BJ (cell line): ENCODE measurements at regions not wholly inside any gene's neighbourhood (a gene's known extent, or its start where the extent isn't known, plus 50 kb on each side); places are given as distances from the start of the nearest gene placed in this dataset.

ENCODE experiments used
- CTCF ChIA-PET: fragments of 350-600 bp; formaldehyde crosslinking; extraction: SDS; loops from one replicate; lab custom pipeline; 2021; ENCODE audit warnings: antibody characterized with exemption, inconsistent platforms; lab: Yijun Ruan, JAX
- POLR2A ChIA-PET: fragments of 300-600 bp; sonication (Branson Sonifier 250); formaldehyde crosslinking; extraction: SDS; loops from one replicate; lab custom pipeline; 2021; ENCODE audit warnings: antibody characterized with exemption; lab: Charles Lee
- DNase-seq: peaks from one replicate; pipeline ENCODE4 v3.0.0-alpha.2; 2011; ENCODE audit warnings: low read depth
- H3K27me3 ChIP-seq: 2 replicates; pipeline ENCODE4 v1.6.0; 2011; ENCODE audit warnings: low read length; ENCODE audit not compliant: control insufficient read depth, insufficient read depth
- H3K36me3 ChIP-seq: 2 replicates; pipeline ENCODE4 v1.5.1; 2011; ENCODE audit warnings: low read length; ENCODE audit not compliant: control insufficient read depth, insufficient read depth
- H3K4me3 ChIP-seq: 2 replicates; pipeline ENCODE4 v1.5.1; 2011; ENCODE audit warnings: low read depth, mild to moderate bottlenecking, control low read depth, low read length
- TF ChIP-seq, protein P1 (sequence below): IDR thresholded peaks from 2 replicates; pipeline ENCODE4 v1.5.1; 2011; ENCODE audit warnings: low read depth, mild to moderate bottlenecking, control low read depth, inconsistent platforms, low read length, moderate library complexity; ENCODE audit not compliant: insufficient read depth

DNA sequence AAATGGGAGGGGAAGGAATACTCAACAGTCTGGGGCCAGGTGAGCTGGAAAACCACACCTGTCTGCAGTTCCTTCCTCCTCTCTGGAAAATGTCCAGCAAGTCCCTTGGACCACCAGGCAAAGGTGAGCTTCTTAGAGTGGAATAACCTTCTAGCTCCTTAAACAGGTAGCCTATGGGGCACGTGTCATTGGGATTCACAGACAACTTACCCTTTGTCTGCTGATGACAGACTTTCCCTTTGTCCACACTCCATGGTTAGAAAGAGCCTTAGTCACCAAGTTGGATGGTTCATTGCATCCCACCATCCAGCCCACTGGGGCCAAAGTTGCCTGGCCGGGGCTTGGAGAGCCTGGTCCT is 98.0 kb upstream of the ITGA6 start:
- ChIA-PET CTCF (interaction anchor here (1.0 kb wide), 1 partner anchor 132 kb away, joined by 4 read pairs; no protein-coding TSS in a partner anchor), POLR2A (no interaction called here)
- no peak for DNase-seq
- Histone ChIP-seq H3K4me3 (no peak overlapping the region), H3K27me3 (no peaks in the 10 kb centered on the region), H3K36me3 (no peaks in the 10 kb centered on the region)
- TF ChIP-seq, protein P1, sequence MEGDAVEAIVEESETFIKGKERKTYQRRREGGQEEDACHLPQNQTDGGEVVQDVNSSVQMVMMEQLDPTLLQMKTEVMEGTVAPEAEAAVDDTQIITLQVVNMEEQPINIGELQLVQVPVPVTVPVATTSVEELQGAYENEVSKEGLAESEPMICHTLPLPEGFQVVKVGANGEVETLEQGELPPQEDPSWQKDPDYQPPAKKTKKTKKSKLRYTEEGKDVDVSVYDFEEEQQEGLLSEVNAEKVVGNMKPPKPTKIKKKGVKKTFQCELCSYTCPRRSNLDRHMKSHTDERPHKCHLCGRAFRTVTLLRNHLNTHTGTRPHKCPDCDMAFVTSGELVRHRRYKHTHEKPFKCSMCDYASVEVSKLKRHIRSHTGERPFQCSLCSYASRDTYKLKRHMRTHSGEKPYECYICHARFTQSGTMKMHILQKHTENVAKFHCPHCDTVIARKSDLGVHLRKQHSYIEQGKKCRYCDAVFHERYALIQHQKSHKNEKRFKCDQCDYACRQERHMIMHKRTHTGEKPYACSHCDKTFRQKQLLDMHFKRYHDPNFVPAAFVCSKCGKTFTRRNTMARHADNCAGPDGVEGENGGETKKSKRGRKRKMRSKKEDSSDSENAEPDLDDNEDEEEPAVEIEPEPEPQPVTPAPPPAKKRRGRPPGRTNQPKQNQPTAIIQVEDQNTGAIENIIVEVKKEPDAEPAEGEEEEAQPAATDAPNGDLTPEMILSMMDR, result no peak

DNA sequence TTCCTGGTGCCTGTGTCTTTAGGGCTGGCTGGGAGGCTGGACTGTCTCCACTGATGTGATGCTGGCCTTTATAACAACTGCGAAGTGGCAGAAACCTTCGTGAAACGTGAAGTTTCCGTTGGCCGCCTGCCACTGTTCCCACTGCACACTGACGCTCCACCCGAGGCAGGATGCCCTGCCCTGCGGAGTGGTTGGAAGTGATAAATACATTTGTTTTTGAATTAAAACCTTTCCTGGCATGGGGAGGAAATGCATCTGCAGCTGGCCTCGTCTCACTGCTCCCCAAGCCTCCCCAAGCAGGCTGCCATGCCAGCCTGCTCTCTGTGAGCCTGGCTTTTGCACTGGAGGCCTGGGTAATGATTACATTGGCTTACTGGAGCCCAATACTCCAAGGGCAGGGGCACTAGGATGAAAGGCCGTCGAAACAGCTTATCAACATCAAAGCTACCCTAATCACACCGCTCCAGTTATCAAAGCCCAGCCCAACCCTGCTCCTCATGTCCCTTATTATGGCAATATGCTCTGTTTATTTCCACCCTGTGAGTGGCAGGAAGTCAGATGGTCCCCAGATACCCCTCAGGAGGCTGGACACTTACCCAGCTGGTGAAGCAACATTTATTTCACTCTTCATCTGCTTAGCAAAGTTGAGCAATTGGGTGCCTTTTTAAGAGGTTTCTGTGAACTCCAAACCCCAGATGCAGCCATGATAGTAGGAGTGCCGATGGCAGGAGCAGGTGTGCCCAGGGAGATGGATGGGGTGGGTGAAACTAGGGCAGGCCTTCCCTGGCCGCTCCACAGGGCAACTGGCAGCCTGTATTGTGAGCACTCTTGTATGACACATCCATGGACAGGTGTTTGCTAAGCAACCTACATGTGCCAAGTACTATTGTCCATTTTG is 97.4 kb upstream of the ITGA6 start:
- TF ChIP-seq, protein P1, result no peak
- CTCF ChIA-PET, result interaction anchor here (1.3 kb wide), 1 partner anchor 131 kb away, joined by 3 read pairs; no protein-coding TSS in a partner anchor

DNA sequence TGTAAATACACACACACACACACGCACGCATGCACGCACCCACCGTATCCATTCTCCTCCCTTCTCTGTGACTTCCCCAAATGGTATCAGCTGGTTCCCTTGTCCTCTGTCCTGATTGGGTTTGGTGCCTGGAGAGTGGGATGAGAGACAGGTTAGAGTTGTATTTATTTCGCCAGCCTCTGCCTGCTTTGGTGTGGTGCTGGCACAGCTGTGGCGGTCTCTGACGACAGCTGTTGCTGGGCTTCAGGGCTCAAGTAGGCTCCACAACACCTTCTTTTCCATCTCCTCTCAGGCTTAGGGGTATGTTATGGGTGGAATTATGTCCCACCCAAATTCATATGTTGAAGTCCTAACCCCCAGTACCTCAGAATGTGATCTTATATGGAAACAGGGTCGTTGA is 94.9 kb upstream of the ITGA6 start:
- POLR2A ChIA-PET, result no interaction called here
- CTCF ChIA-PET, result interaction anchor here (0.7 kb wide), 1 partner anchor 130 kb away, joined by 4 read pairs; no protein-coding TSS in a partner anchor
- no peaks in the 10 kb centered on the region for H3K36me3 ChIP-seq
- TF ChIP-seq, protein P1, result no peak
- no peak overlapping the region for H3K4me3 ChIP-seq
- no peaks in the 10 kb centered on the region for H3K27me3 ChIP-seq
- no peak for DNase-seq

More for the DNA sequence above, 97.4 kb upstream of the ITGA6 start:
- Histone ChIP-seq H3K27me3 (no peaks in the 10 kb centered on the region), H3K4me3 (no peak overlapping the region), H3K36me3 (no peaks in the 10 kb centered on the region)
- no peak for DNase-seq
- POLR2A ChIA-PET, result no interaction called here

DNA sequence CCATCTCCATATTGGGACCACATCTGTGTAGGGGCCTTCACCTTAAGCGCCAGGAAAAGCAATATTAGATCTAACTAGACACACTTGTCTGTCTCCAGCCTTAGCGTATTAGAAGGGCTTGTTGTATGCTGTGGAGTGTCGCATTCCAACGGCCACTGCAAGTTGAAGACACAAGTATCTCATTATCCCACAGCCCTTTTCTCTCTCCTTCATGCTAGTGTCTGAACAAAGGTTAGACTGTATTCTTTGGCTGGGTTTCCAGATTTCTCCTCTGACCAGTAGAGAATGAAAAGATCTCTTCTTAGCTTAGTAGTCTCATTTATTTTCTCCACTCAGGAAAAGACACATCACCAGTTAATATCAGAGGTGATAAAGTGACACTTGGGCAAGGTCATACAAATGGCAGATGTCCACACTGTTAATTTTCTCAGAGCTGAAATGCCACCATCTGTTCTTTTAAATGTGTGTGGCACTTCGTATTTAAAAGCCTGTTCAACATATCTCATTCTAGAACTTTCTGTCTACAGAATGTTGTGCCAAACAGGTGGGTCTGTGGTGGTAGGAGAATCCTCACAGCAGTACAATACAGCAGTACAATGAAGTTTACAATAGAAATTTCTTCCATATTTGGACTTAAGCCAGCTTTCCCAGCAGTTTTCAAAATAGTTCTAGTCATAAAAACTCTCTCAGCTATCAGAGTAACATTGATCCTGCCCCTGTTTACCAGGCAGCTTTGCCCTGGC is 94.0 kb upstream of the ITGA6 start:
- H3K27me3 ChIP-seq, result no peaks in the 10 kb centered on the region
- H3K36me3 ChIP-seq, result no peaks in the 10 kb centered on the region
- CTCF ChIA-PET, result interaction anchor here (1.0 kb wide), 1 partner anchor 20 kb away, joined by 3 read pairs; no protein-coding TSS in a partner anchor
- TF ChIP-seq, protein P1, result no peak
- H3K4me3 ChIP-seq, result no peak overlapping the region
- no peak for DNase-seq
- POLR2A ChIA-PET, result no interaction called here

DNA sequence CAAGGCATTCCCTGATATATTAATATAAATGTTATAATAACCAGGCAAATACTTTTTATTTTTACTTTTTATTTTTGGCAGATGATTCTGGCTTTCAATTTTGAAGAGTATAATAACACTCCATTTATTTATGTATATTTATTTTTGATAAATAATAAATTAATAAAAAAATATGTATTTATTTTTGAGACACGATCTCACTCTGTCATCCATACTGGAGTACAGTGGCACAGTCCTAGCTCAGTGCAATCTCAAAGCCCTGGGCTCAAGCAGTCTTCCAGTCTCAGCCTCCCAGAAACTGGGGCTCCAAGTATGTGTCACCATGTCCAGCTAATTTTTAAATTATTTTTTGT is 93.4 kb upstream of the ITGA6 start:
- ChIA-PET CTCF (interaction anchor here (1.0 kb wide), 1 partner anchor 20 kb away, joined by 3 read pairs; no protein-coding TSS in a partner anchor), POLR2A (no interaction called here)
- H3K36me3 ChIP-seq, result no peaks in the 10 kb centered on the region
- TF ChIP-seq, protein P1, result no peak
- H3K4me3 ChIP-seq, result no peak overlapping the region
- no peaks in the 10 kb centered on the region for H3K27me3 ChIP-seq
- DNase-seq, result no peak
